ENCODE measurements at regions not wholly inside any gene's neighbourhood (a gene's known extent, or its start where the extent isn't known, plus 50 kb on each side); places are given as distances from the start of the nearest gene placed in this dataset.

GRCh38 chr4:167973513-167973912 lies 118.8 kb upstream of the ANXA10 start:
- POLR2A ChIA-PET (ENCODE audit: partially characterized antibody): no interaction called here
- H3K14ac ChIP-seq (ENCODE audit: insufficient read length): no peak overlapping the region

More at GRCh38 chr4:167973513-167973912, 118.8 kb upstream of the ANXA10 start:
- Histone ChIP-seq H3K4me2 (ENCODE audit: insufficient read depth in 1 of 2, low read depth in 2 of 2, low read length in 2 of 2) (no peak overlapping the region), H2BK15ac (ENCODE audit: low read length) (no peak overlapping the region), H4K5ac (ENCODE audit: insufficient read length, low read depth, low read length) (no peak overlapping the region), H4K91ac (replicated peaks; ENCODE audit: insufficient read length, low read length) (no peak overlapping the region), H2BK20ac (ENCODE audit: low read length) (no peak overlapping the region), H3K79me2 (ENCODE audit: control insufficient read depth in 1 of 2, insufficient read depth in 2 of 2, low read length in 2 of 2) (no peaks in the 10 kb centered on the region), H3K9ac (replicated peaks in 1 of 4; ENCODE audit: extremely low read depth in 1 of 4, low read depth in 3 of 4, low read length in 3 of 4) (no peak overlapping the region), H3K23me2 (ENCODE audit: low read depth, low read length) (no peaks in the 10 kb centered on the region), H4K8ac (ENCODE audit: extremely low read depth, insufficient read depth, low read length) (no peak overlapping the region), H4K20me1 (replicated peaks in 1 of 2; ENCODE audit: control insufficient read depth in 1 of 2, insufficient read depth in 2 of 2, low read length in 2 of 2) (no peaks in the 10 kb centered on the region), H3K23ac (ENCODE audit: insufficient read length) (no peak overlapping the region), H2BK120ac (replicated peaks; ENCODE audit: low read depth, low read length) (no peak overlapping the region), H3K27ac (ENCODE audit: low read depth, low read length) (no peak overlapping the region), H3K27me3 (replicated peaks in 1 of 4; ENCODE audit: control insufficient read depth in 3 of 4, extremely low read depth in 1 of 4, insufficient read depth in 3 of 4, low read length in 3 of 4) (no peaks in the 10 kb centered on the region), H3K36me3 (ENCODE audit: control insufficient read depth in 2 of 4, insufficient read depth in 4 of 4, low read length in 3 of 4) (no peaks in the 10 kb centered on the region), H2AK5ac (ENCODE audit: low read depth, low read length) (no peak overlapping the region), H2BK5ac (ENCODE audit: low read depth, low read length) (no peak overlapping the region), H3K18ac (ENCODE audit: extremely low read depth, low read length) (no peak overlapping the region), H3K4ac (replicated peaks; ENCODE audit: insufficient read length, low read depth, low read length) (no peak overlapping the region), H3K4me1 (replicated peaks in 1 of 4; ENCODE audit: control insufficient read depth in 3 of 4, insufficient read depth in 4 of 4, low read length in 3 of 4) (no peaks in the 10 kb centered on the region), H3K4me3 (ENCODE audit: extremely low read depth in 1 of 4, insufficient read depth in 2 of 4, low read depth in 3 of 4, low read length in 4 of 4) (no peak overlapping the region), H3K79me1 (ENCODE audit: low read depth, low read length) (no peaks in the 10 kb centered on the region), H2BK12ac (ENCODE audit: low read depth, low read length) (no peak overlapping the region), H3K56ac (replicated peaks; ENCODE audit: insufficient read length, low read depth, low read length) (no peak overlapping the region), H2AFZ (ENCODE audit: low read length) (no peak overlapping the region), H3K9me3 (ENCODE audit: insufficient read depth in 2 of 2, low read depth in 1 of 2, low read length in 1 of 2) (peaks cover 5 to 13% of the 10 kb centered on the region in 2 experiments; a peak in 2 of 4 replicates)
- DNase-seq (ENCODE audit: low read depth in 1 of 2, low spot score in 2 of 2) (no peak), FAIRE-seq (no peak)
- CTCF ChIA-PET (ENCODE audit: partially characterized antibody): no interaction called here
- TF ChIP-seq RBBP5 (IDR thresholded peaks at IDR 0.05; ENCODE audit: borderline replicate concordance, low read depth, low read length): no peak
- TF ChIP-seq CTCF (IDR thresholded peaks at IDR 0.05; ENCODE audit: control extremely low read depth in 1 of 3, insufficient read depth in 1 of 3, low read depth in 1 of 3, low read length in 3 of 3): no peak
